ENCODE measurements at regions not wholly inside any gene's neighbourhood (a gene's known extent, or its start where the extent isn't known, plus 50 kb on each side); places are given as distances from the start of the nearest gene placed in this dataset.

- DNase-seq: no peak
- Histone ChIP-seq H3K4me3 (no peak overlapping the region), H3K4me1 (no peaks in the 10 kb centered on the region), H3K27me3 (no peaks in the 10 kb centered on the region), H3K36me3 (no peaks in the 10 kb centered on the region), H3K27ac (no peak overlapping the region), H3K9me3 (no peaks in the 10 kb centered on the region)
- TF ChIP-seq CTCF (IDR thresholded peaks at IDR 0.05) (no peak), POLR2A (IDR thresholded peaks at IDR 0.05) (no peak)
- ATAC-seq: no peak
- WGBS, 4 donors: 79 to 89% (median 84%) methylated on average over 2 of the region's 2 CpGs
- intact Hi-C loops (cut with DNase I): no loop called here
Measured at GRCh38 chr6:97866616-97867015, 583.6 kb upstream of the MMS22L start.

- no peaks in the 10 kb centered on the region for H3K36me3 ChIP-seq
- TF ChIP-seq POLR2A (IDR thresholded peaks at IDR 0.05) (no peak), CTCF (IDR thresholded peaks at IDR 0.05) (no peak)
- H3K27me3 ChIP-seq: no peaks in the 10 kb centered on the region
- no peak overlapping the region for H3K4me3 ChIP-seq
- H3K4me1 ChIP-seq: no peaks in the 10 kb centered on the region
- no peaks in the 10 kb centered on the region for H3K9me3 ChIP-seq
- ATAC-seq (no peak), DNase-seq (no peak)
- H3K27ac ChIP-seq: no peak overlapping the region
- intact Hi-C loops (cut with DNase I): no loop called here
- WGBS, 4 donors: 46 to 98% (median 48%) methylated on average over 2 of the region's 2 CpGs
Measured at GRCh38 chr6:97867177-97867576, 584.2 kb upstream of the MMS22L start.

- Histone ChIP-seq H3K27me3 (no peaks in the 10 kb centered on the region), H3K9me3 (no peaks in the 10 kb centered on the region), H3K27ac (no peak overlapping the region), H3K4me1 (no peaks in the 10 kb centered on the region), H3K36me3 (no peaks in the 10 kb centered on the region), H3K4me3 (no peak overlapping the region)
- ATAC-seq (no peak), DNase-seq (no peak)
- 0 to 90% (median 0%) methylated on average over 1 of the region's 1 CpG for WGBS, 4 donors
- intact Hi-C loops (cut with DNase I): no loop called here
- TF ChIP-seq CTCF (IDR thresholded peaks at IDR 0.05) (no peak), POLR2A (IDR thresholded peaks at IDR 0.05) (no peak)
Measured at GRCh38 chr6:97870273-97870672, 587.3 kb upstream of the MMS22L start.

GRCh38 chr6:97876711-97877110, 593.7 kb upstream of the MMS22L start:
- H3K36me3 ChIP-seq: no peaks in the 10 kb centered on the region
- intact Hi-C loops (cut with DNase I): no loop called here
- H3K9me3 ChIP-seq: no peaks in the 10 kb centered on the region
- H3K27ac ChIP-seq: no peak overlapping the region
- TF ChIP-seq POLR2A (IDR thresholded peaks at IDR 0.05) (no peak), CTCF (IDR thresholded peaks at IDR 0.05) (no peak)
- no peak overlapping the region for H3K4me3 ChIP-seq
- 78 to 85% (median 82%) methylated on average over 3 of the region's 3 CpGs for WGBS, 4 donors
- H3K27me3 ChIP-seq: no peaks in the 10 kb centered on the region
- H3K4me1 ChIP-seq: no peaks in the 10 kb centered on the region
- ATAC-seq (no peak), DNase-seq (no peak)
